D721Med (cell line): ENCODE measurements at regions not wholly inside any gene's neighbourhood (a gene's known extent, or its start where the extent isn't known, plus 50 kb on each side); places are given as distances from the start of the nearest gene placed in this dataset.

Experiments used
- DNase-seq: peaks from one replicate; pipeline ENCODE4 v3.0.0; 2011; ENCODE audit warnings: low spot score; ENCODE audit not compliant: insufficient read length
- FAIRE-seq: peaks from 2 replicates; lab custom pipeline; 2011; peaks lifted over from hg19 to GRCh38; lab: Jason Lieb, UNC
- TF ChIP-seq, protein P1 (sequence below): IDR thresholded peaks from 2 replicates; pipeline ENCODE4 v1.5.1; 2012; ENCODE audit warnings: mild to moderate bottlenecking, control low read depth; ENCODE audit not compliant: insufficient read depth; ENCODE audit errors: missing control alignments

DNA sequence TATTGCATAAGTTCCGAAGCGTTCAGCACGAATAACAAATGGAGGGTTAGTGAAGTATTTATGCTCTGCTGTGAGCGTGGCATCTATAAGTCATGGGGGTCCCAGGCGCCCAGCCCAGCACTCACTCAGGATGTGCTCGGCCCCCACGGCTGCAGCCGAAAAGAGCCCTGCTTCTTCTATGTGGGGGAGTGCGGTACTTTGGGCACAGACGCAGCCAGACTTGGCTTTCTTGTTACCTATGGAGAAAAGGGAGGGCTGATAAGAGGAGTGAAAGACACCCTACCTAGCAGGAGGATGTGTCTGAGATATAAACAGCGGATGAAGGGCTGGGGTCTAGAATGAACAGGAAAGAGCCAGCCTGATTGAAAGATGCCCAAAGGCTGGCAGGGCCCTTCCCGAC is 51.4 kb downstream of the MRPL36 start:
- no peak for FAIRE-seq
- TF ChIP-seq, protein P1, sequence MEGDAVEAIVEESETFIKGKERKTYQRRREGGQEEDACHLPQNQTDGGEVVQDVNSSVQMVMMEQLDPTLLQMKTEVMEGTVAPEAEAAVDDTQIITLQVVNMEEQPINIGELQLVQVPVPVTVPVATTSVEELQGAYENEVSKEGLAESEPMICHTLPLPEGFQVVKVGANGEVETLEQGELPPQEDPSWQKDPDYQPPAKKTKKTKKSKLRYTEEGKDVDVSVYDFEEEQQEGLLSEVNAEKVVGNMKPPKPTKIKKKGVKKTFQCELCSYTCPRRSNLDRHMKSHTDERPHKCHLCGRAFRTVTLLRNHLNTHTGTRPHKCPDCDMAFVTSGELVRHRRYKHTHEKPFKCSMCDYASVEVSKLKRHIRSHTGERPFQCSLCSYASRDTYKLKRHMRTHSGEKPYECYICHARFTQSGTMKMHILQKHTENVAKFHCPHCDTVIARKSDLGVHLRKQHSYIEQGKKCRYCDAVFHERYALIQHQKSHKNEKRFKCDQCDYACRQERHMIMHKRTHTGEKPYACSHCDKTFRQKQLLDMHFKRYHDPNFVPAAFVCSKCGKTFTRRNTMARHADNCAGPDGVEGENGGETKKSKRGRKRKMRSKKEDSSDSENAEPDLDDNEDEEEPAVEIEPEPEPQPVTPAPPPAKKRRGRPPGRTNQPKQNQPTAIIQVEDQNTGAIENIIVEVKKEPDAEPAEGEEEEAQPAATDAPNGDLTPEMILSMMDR = no peak

DNA sequence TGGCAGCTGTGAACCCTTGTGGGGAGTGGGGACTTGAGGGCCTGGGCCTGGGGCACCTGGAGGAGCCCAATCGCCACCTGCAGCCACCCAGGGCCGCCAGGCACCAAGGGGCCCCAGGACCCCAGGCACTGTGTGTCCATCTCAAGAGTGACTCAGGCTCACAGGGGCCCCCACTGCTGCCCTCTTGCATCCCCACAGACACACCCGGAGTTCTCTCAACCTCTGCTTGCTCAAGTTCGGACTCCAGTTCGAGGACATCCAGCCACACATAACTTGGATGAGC is 51.9 kb downstream of the MRPL36 start:
- DNase-seq (no peak), FAIRE-seq (no peak)
- TF ChIP-seq, protein P1 = no peak

More for the DNA sequence above, 51.4 kb downstream of the MRPL36 start:
- DNase-seq = no peak

DNA sequence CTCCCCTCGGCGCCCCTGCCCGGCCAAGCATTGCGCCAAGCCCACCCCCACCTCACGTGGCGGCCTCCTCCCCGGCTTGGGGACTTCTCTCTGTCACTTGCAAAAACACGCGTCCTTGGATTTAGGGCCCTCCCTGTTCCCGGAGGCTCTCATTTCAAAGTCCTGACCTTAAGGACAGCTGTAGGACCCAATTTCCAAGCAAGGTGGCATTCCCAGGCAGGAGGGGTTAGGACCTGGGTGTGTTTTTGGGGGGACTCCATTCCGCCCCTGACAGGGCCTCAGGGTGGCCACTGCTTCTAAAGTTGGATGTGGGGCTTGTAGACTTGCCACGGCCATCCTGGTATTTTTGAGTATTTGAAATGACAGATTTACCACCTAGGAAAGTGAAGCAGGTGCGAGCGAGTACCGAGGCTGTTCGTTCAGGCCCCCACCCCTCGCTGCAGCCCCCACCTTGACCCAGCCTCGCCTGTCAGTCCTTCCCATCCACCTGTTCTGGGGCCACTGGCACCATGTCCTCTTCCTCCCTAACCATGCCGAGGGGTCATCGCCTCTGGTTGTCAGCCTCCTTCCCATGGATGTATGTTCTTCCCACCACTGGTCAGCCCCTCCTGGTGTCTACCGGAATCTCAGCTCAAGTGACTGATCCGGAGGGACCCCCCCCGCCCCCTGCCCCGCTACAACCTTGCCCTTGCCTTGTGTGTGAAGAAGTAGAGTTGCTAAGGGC is 52.4 kb downstream of the MRPL36 start:
- DNase-seq (no peak), FAIRE-seq (no peak)
- TF ChIP-seq, protein P1 = no peak

DNA sequence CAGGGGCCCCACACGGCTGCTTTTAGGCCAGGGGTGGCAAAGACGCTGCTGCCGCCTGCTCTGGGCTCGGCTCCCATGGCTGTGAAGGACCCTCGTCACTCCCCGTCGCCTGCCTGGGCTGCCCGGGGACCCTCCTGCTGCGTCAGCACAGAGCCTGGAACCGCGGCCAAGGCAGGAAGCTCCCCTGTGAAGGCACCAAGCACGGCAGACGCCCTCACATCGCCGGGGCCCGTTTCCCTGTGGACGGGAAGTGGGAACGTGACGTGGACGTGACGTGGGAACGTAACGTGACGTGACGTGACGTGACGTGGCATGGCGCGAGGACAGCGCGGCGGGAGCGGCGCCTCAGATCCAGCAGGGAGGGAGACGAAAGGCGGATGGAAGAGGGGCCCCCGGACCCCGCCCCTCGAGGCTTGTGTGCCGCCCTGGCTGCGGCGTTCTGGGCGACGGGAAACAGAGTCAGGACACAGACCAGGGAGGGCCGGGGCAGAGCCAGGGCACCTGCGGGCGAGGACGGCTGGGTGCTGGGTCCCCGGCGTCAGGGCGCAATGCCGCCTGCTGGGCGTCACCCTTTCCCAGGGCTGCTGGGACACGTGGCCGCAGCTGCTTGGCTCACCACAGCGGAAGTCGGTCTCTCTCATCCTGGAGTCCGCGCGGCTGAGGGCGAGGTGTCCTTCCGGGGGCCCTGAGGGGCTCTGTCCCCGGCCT is 53.1 kb downstream of the MRPL36 start:
- no peak for DNase-seq
- TF ChIP-seq, protein P1 = no peak
- no peak for FAIRE-seq

DNA sequence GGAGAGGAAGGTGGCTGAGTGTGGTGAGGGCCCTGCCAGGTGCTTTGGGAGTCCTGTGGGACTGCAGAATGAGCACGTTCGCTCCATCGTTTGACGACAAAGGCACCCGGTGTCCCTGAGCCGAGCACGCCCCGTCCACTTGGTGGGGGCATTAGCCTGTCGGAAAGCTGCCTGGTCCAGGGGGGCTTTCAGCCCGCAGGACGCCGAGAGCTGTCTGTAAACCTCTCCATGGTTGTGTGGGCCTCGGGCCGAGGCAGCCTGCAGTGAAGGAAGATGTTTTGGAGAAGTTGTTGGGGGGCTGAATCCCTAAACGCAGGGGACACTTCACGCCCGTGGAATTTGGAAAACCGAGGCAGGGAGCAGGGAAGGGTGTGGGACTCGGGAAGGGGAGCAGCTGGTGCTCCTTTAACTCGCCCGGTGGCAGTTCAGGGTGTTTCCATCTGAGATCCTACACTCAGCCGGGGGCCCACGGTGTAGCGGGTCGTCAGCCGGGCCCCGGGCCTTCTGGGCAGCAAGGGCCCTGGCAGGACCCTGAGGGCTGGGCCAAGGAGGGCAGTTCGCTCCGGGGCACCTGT is 53.8 kb downstream of the MRPL36 start:
- TF ChIP-seq, protein P1 = no peak
- no peak for FAIRE-seq
- DNase-seq = no peak

DNA sequence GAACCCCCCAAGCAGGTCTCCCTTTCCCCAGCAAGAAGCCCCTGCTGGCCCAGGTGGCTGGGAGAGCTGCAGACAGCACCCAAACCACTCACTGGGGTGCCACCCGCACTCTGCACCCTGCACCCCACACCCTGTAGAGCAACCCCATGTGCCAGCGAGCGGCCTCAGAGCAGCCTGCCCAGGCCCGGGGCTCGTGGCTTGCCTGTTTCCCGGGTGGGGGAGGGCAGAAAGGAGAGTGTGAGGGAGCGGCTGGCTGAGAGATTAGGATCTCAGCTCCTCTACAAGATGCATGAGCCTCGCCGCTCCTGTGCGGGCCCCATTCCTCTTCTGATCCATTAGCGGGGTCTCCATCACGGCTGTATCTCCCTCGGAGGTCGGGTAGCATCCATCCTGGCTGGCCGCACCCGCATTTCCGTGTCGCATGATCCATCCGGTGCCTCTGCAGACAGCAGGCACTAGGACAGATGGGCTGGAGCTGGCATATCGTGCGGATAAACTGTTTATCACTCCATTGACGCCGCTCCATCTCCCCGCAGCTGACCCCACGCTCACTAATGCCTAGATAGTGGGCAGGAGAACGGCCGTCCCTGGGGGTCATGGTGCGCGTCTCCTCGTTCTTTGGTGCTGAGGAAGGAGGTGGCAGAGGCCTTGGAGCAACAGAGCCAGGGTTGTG is 54.4 kb downstream of the MRPL36 start:
- DNase-seq = no peak
- FAIRE-seq = no peak

More for the DNA sequence above, 54.4 kb downstream of the MRPL36 start:
- TF ChIP-seq, protein P1 = no peak
